ENCODE measurements at regions not wholly inside any gene's neighbourhood (a gene's known extent, or its start where the extent isn't known, plus 50 kb on each side); places are given as distances from the start of the nearest gene placed in this dataset.

- TF ChIP-seq, protein P1, sequence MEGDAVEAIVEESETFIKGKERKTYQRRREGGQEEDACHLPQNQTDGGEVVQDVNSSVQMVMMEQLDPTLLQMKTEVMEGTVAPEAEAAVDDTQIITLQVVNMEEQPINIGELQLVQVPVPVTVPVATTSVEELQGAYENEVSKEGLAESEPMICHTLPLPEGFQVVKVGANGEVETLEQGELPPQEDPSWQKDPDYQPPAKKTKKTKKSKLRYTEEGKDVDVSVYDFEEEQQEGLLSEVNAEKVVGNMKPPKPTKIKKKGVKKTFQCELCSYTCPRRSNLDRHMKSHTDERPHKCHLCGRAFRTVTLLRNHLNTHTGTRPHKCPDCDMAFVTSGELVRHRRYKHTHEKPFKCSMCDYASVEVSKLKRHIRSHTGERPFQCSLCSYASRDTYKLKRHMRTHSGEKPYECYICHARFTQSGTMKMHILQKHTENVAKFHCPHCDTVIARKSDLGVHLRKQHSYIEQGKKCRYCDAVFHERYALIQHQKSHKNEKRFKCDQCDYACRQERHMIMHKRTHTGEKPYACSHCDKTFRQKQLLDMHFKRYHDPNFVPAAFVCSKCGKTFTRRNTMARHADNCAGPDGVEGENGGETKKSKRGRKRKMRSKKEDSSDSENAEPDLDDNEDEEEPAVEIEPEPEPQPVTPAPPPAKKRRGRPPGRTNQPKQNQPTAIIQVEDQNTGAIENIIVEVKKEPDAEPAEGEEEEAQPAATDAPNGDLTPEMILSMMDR (IDR thresholded peaks at IDR 0.05): no peak
- no peak for DNase-seq (ENCODE audit: low spot score)
- Mint-ChIP-seq H3K27ac (ENCODE audit: unreplicated experiment) (no peak overlapping the region), H3K4me3 (ENCODE audit: unreplicated experiment) (no peak overlapping the region), H3K36me3 (ENCODE audit: low read depth) (no peaks in the 10 kb centered on the region), H3K9me3 (ENCODE audit: low read depth) (no peaks in the 10 kb centered on the region), H3K4me1 (ENCODE audit: low read depth) (peaks cover 9% of the 10 kb centered on the region), H3K27me3 (ENCODE audit: low read depth) (peaks cover 8% of the 10 kb centered on the region)
Measured at GRCh38 chr14:56515739-56516138, 63.9 kb upstream of the TMEM260 start.

- no peak for DNase-seq (ENCODE audit: low spot score)
- H3K4me1 Mint-ChIP-seq (ENCODE audit: low read depth): no peaks in the 10 kb centered on the region
- no peaks in the 10 kb centered on the region for H3K36me3 Mint-ChIP-seq (ENCODE audit: low read depth)
- no peak overlapping the region for H3K4me3 Mint-ChIP-seq (ENCODE audit: unreplicated experiment)
- no peaks in the 10 kb centered on the region for H3K9me3 Mint-ChIP-seq (ENCODE audit: low read depth)
- H3K27me3 Mint-ChIP-seq (ENCODE audit: low read depth): peaks cover 32% of the 10 kb centered on the region
- TF ChIP-seq, protein P1 (IDR thresholded peaks at IDR 0.05): no peak
- no peak overlapping the region for H3K27ac Mint-ChIP-seq (ENCODE audit: unreplicated experiment)
Measured at GRCh38 chr14:56522403-56522802, 57.2 kb upstream of the TMEM260 start.

GRCh38 chr14:56524971-56525677 is 54.5 kb upstream of the TMEM260 start:
- Mint-ChIP-seq H3K9me3 (ENCODE audit: low read depth) (no peaks in the 10 kb centered on the region), H3K4me1 (ENCODE audit: low read depth) (no peaks in the 10 kb centered on the region), H3K36me3 (ENCODE audit: low read depth) (no peaks in the 10 kb centered on the region), H3K27ac (ENCODE audit: unreplicated experiment) (no peak overlapping the region), H3K27me3 (ENCODE audit: low read depth) (peaks cover 32% of the 10 kb centered on the region), H3K4me3 (ENCODE audit: unreplicated experiment) (no peak overlapping the region)
- DNase-seq (ENCODE audit: low spot score): no peak
- TF ChIP-seq, protein P1 (IDR thresholded peaks at IDR 0.05): no peak

DNA sequence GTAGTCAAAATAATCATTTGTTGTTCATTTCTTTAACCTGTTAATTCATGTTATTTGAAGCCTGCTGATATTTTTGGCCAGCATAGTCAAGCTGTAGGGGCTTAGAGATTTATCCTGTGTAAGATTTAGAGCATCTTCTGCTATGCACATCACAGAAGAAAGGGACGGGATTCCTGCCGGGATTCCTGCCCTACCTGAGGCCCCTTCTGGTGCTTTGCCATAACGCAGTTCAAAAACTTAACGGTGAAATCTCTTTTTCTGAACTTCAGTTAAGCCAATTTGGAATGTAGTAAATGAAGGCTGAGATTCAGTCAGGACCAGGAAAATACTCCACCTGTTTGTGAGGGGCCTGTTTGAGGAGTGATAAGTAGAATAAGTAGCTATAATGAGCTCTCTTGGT is 50.7 kb upstream of the TMEM260 start:
- Mint-ChIP-seq H3K27ac (ENCODE audit: unreplicated experiment) (no peak overlapping the region), H3K9me3 (ENCODE audit: low read depth) (no peaks in the 10 kb centered on the region), H3K27me3 (ENCODE audit: low read depth) (peaks cover 34% of the 10 kb centered on the region), H3K4me3 (ENCODE audit: unreplicated experiment) (no peak overlapping the region), H3K4me1 (ENCODE audit: low read depth) (no peaks in the 10 kb centered on the region), H3K36me3 (ENCODE audit: low read depth) (no peaks in the 10 kb centered on the region)
- no peak for DNase-seq (ENCODE audit: low spot score)
- TF ChIP-seq, protein P1 (IDR thresholded peaks at IDR 0.05): no peak
